K562 (cell line): ENCODE measurements at regions not wholly inside any gene's neighbourhood (a gene's known extent, or its start where the extent isn't known, plus 50 kb on each side); places are given as distances from the start of the nearest gene placed in this dataset.

Experiments used
- CEBPB ChIP-seq: fragments of 450-650 bp; IDR thresholded peaks from 2 replicates; pipeline ENCODE4 v1.6.1; 2016; ENCODE audit warnings: missing genetic modification characterization, missing compliant biosample characterization
- CREM ChIP-seq: IDR thresholded peaks from 2 replicates; pipeline ENCODE4 v1.6.1; 2014; ENCODE audit warnings: antibody characterized with exemption, low read depth
- JUN ChIP-seq, 2 experiments: sonication (generic) in 1 of 2; formaldehyde crosslinking in 1 of 2; IDR thresholded peaks; 2 replicates each; pipeline versions ENCODE4 v1.6.1 to v1.8.0; 2012 to 2022; ENCODE audit warnings: borderline replicate concordance in 2 of 2, mild to moderate bottlenecking in 2 of 2, improper control_type of control experiment in 1 of 2, low read depth in 1 of 2, low read length in 1 of 2, missing genetic modification reagents in 1 of 2
- MXI1 ChIP-seq: IDR thresholded peaks from 2 replicates; pipeline ENCODE4 v1.6.1; 2011; ENCODE audit warnings: low read depth, mild to moderate bottlenecking, improper control_type of control experiment, low read length
- SMC3 ChIP-seq: conservative IDR thresholded peaks from 2 replicates; pipeline ENCODE4 v1.6.1; 2011; ENCODE audit warnings: low read depth, low read length, improper control_type of control experiment; ENCODE audit not compliant: insufficient read depth

GRCh38 chr4:160276785-160277325, 1174.0 kb downstream of the RAPGEF2 start:
- no peak for TF ChIP-seq CEBPB (tag)
- TF ChIP-seq SMC3 = no peak
- no peak for TF ChIP-seq CREM
- TF ChIP-seq JUN (IDR thresholded peaks at IDR 0.05; ENCODE audit: borderline replicate concordance, low read depth, low read length) = no peak
- no peak for TF ChIP-seq JUN (CRISPR knock-in tag; IDR thresholded peaks at IDR 0.05; ENCODE audit: borderline replicate concordance)
- TF ChIP-seq MXI1 = no peak
